H1 (cell line): ENCODE measurements at regions not wholly inside any gene's neighbourhood (a gene's known extent, or its start where the extent isn't known, plus 50 kb on each side); places are given as distances from the start of the nearest gene placed in this dataset.

Experiments used
- CTCF ChIA-PET: fragments of 300-600 bp; sonication (Branson Sonifier 250); formaldehyde crosslinking; loops from one replicate; lab custom pipeline; 2021; ENCODE audit not compliant: partially characterized antibody; lab: Charles Lee
- POLR2A ChIA-PET: fragments of 300-600 bp; sonication (Branson Sonifier 250); formaldehyde crosslinking; loops from one replicate; lab custom pipeline; 2021; ENCODE audit warnings: inconsistent platforms; ENCODE audit not compliant: partially characterized antibody; lab: Charles Lee
- DNase-seq, 2 experiments: peaks; one replicate each; pipeline versions ENCODE4 v3.0.0 to v3.0.0-alpha.2; 2010 to 2022; ENCODE audit warnings: low spot score in 2 of 2, low read depth in 1 of 2, mixed read lengths in 1 of 2
- FAIRE-seq: peaks from 2 replicates; lab custom pipeline; 2011; peaks lifted over from hg19 to GRCh38; lab: Jason Lieb, UNC
- H2AFZ ChIP-seq: 2 replicates; pipeline ENCODE4 v1.8.1; 2012; ENCODE audit warnings: low read length, inconsistent platforms
- H2AK5ac ChIP-seq: 2 replicates; pipeline ENCODE4 v1.6.1; 2013; ENCODE audit warnings: low read depth, low read length
- H2BK120ac ChIP-seq: replicated peaks from 2 replicates; pipeline ENCODE3; 2013; ENCODE audit warnings: low read depth, low read length, inconsistent platforms
- H2BK12ac ChIP-seq: 2 replicates; pipeline ENCODE4 v1.6.1; 2013; ENCODE audit warnings: low read depth, low read length
- H2BK15ac ChIP-seq: 2 replicates; pipeline ENCODE4 v1.6.1; 2013; ENCODE audit warnings: low read length
- H2BK20ac ChIP-seq: 2 replicates; pipeline ENCODE4 v1.6.1; 2013; ENCODE audit warnings: low read length
- H2BK5ac ChIP-seq: 2 replicates; pipeline ENCODE4 v1.6.1; 2013; ENCODE audit warnings: low read depth, low read length
- H3K14ac ChIP-seq: 2 replicates; pipeline ENCODE4 v1.6.1; 2013; ENCODE audit warnings: inconsistent platforms; ENCODE audit not compliant: insufficient read length
- H3K18ac ChIP-seq: 2 replicates; pipeline ENCODE4 v1.6.1; 2013; ENCODE audit warnings: low read length; ENCODE audit errors: extremely low read depth
- H3K23ac ChIP-seq: 2 replicates; pipeline ENCODE4 v1.6.1; 2013; ENCODE audit warnings: inconsistent platforms; ENCODE audit not compliant: insufficient read length
- H3K23me2 ChIP-seq: 2 replicates; pipeline ENCODE4 v1.6.1; 2013; ENCODE audit warnings: low read depth, low read length
- H3K27ac ChIP-seq: 2 replicates; pipeline ENCODE4 v1.6.1; 2011; ENCODE audit warnings: low read depth, low read length, inconsistent platforms
- H3K27me3 ChIP-seq, 4 experiments: replicated peaks in 1 of 4; 1 replicate in 1 of 4; 2 replicates in 3 of 4; pipeline versions ENCODE4 v1.6.1 to v1.8.1; 2011 to 2013; ENCODE audit warnings: low read length in 3 of 4, mild to moderate bottlenecking in 3 of 4, inconsistent platforms in 2 of 4, mixed read lengths in 2 of 4, moderate library complexity in 1 of 4; ENCODE audit not compliant: control insufficient read depth in 3 of 4, insufficient read depth in 3 of 4; ENCODE audit errors: extremely low read depth in 1 of 4
- H3K36me3 ChIP-seq, 4 experiments: 2 replicates each; pipeline versions ENCODE4 v1.6.1 to v1.8.1; 2011 to 2013; ENCODE audit warnings: mild to moderate bottlenecking in 4 of 4, low read length in 3 of 4, moderate library complexity in 2 of 4, control low read depth in 1 of 4, inconsistent platforms in 1 of 4; ENCODE audit not compliant: insufficient read depth in 4 of 4, control insufficient read depth in 2 of 4
- H3K4ac ChIP-seq: replicated peaks from 2 replicates; pipeline ENCODE3; 2013; ENCODE audit warnings: low read length, low read depth, mixed read lengths, inconsistent platforms; ENCODE audit not compliant: insufficient read length
- H3K4me1 ChIP-seq, 4 experiments: replicated peaks in 1 of 4; 1 replicate in 1 of 4; 2 replicates in 3 of 4; pipeline versions ENCODE4 v1.6.1 to v1.8.1; 2011 to 2013; ENCODE audit warnings: low read length in 3 of 4, inconsistent platforms in 2 of 4, mixed read lengths in 1 of 4; ENCODE audit not compliant: insufficient read depth in 4 of 4, control insufficient read depth in 3 of 4
- H3K4me2 ChIP-seq, 2 experiments: 2 replicates each; pipeline versions ENCODE4 v1.6.1 to v1.8.1; 2011 to 2013; ENCODE audit warnings: low read depth in 2 of 2, low read length in 2 of 2, control low read depth in 1 of 2, inconsistent platforms in 1 of 2, mild to moderate bottlenecking in 1 of 2; ENCODE audit not compliant: insufficient read depth in 1 of 2
- H3K4me3 ChIP-seq, 4 experiments: fragments of 200-600, 300-600 bp in 1 of 4; sonication (generic), shearing (Covaris generic), sonication (Bioruptor Twin) in 1 of 4; 2 replicates each; pipeline versions ENCODE4 v1.5.1 to v1.8.1; 2011 to 2016; ENCODE audit warnings: low read length in 4 of 4, low read depth in 3 of 4, control low read depth in 2 of 4, inconsistent platforms in 2 of 4, mild to moderate bottlenecking in 2 of 4, mixed read lengths in 1 of 4, moderate library complexity in 1 of 4; ENCODE audit not compliant: insufficient read depth in 2 of 4; ENCODE audit errors: extremely low read depth in 1 of 4
- H3K56ac ChIP-seq: replicated peaks from 2 replicates; pipeline ENCODE3; 2013; ENCODE audit warnings: low read depth, mild to moderate bottlenecking, mixed read lengths, low read length, inconsistent platforms; ENCODE audit not compliant: insufficient read length
- H3K79me1 ChIP-seq: 2 replicates; pipeline ENCODE4 v1.6.1; 2013; ENCODE audit warnings: low read depth, low read length, control low read depth
- H3K79me2 ChIP-seq, 2 experiments: 2 replicates each; pipeline versions ENCODE4 v1.6.1 to v1.8.1; 2012 to 2013; ENCODE audit warnings: low read length in 2 of 2, mild to moderate bottlenecking in 2 of 2, inconsistent platforms in 1 of 2; ENCODE audit not compliant: insufficient read depth in 2 of 2, control insufficient read depth in 1 of 2
- H3K9ac ChIP-seq, 4 experiments: replicated peaks in 1 of 4; 1 replicate in 1 of 4; 2 replicates in 3 of 4; pipeline versions ENCODE4 v1.6.1 to v1.8.1; 2011 to 2013; ENCODE audit warnings: low read depth in 3 of 4, low read length in 3 of 4, control low read depth in 2 of 4, mild to moderate bottlenecking in 2 of 4, moderate library complexity in 2 of 4, inconsistent platforms in 1 of 4; ENCODE audit errors: extremely low read depth in 1 of 4
- H3K9me3 ChIP-seq, 2 experiments: 2 replicates each; pipeline versions ENCODE4 v1.6.1 to v1.8.1; 2012 to 2013; ENCODE audit warnings: mild to moderate bottlenecking in 2 of 2, moderate library complexity in 2 of 2, control low read depth in 1 of 2, inconsistent platforms in 1 of 2, low read depth in 1 of 2, low read length in 1 of 2, mixed read lengths in 1 of 2; ENCODE audit not compliant: insufficient read depth in 2 of 2
- H4K20me1 ChIP-seq, 2 experiments: replicated peaks in 1 of 2; 2 replicates each; pipeline versions ENCODE3 to v1.8.1; 2011 to 2013; ENCODE audit warnings: inconsistent platforms in 2 of 2, low read length in 2 of 2, mild to moderate bottlenecking in 1 of 2; ENCODE audit not compliant: insufficient read depth in 2 of 2, control insufficient read depth in 1 of 2
- H4K5ac ChIP-seq: 2 replicates; pipeline ENCODE4 v1.6.1; 2013; ENCODE audit warnings: low read length, low read depth, mixed read lengths, inconsistent platforms; ENCODE audit not compliant: insufficient read length
- H4K8ac ChIP-seq: 2 replicates; pipeline ENCODE4 v1.8.0; 2013; ENCODE audit warnings: mild to moderate bottlenecking, moderate library complexity, low read length, inconsistent platforms; ENCODE audit not compliant: insufficient read depth; ENCODE audit errors: extremely low read depth
- H4K91ac ChIP-seq: replicated peaks from 2 replicates; pipeline ENCODE3; 2013; ENCODE audit warnings: low read length, mixed read lengths, inconsistent platforms; ENCODE audit not compliant: insufficient read length
- CTBP2 ChIP-seq: IDR thresholded peaks from 2 replicates; pipeline ENCODE4 v1.7.0; 2011; ENCODE audit warnings: borderline replicate concordance, mild to moderate bottlenecking, moderate library complexity, mixed read lengths, low read length; ENCODE audit not compliant: insufficient read depth, insufficient read length
- E2F6 ChIP-seq: IDR thresholded peaks from 2 replicates; pipeline ENCODE4 v1.6.1; 2012; ENCODE audit warnings: inconsistent platforms
- EGR1 ChIP-seq: IDR thresholded peaks from 2 replicates; pipeline ENCODE4 v1.6.1; 2011; ENCODE audit warnings: low read depth, low read length, borderline replicate concordance
- EP300 ChIP-seq, 2 experiments: IDR thresholded peaks; 1 replicate in 1 of 2; 2 replicates in 1 of 2; pipeline ENCODE4 v1.6.1; 2011 to 2012; ENCODE audit warnings: low read depth in 2 of 2, low read length in 2 of 2, mild to moderate bottlenecking in 2 of 2, borderline replicate concordance in 1 of 2, inconsistent platforms in 1 of 2, moderate library complexity in 1 of 2
- GTF2F1 ChIP-seq: IDR thresholded peaks from 2 replicates; pipeline ENCODE4 v1.6.1; 2012; ENCODE audit warnings: low read depth, low read length, improper control_type of control experiment, borderline replicate concordance
- HDAC6 ChIP-seq: IDR thresholded peaks from one replicate; pipeline ENCODE4 v1.7.1; 2012; ENCODE audit warnings: low read depth, mild to moderate bottlenecking, inconsistent platforms, low read length, moderate library complexity
- JUND ChIP-seq: IDR thresholded peaks from 2 replicates; pipeline ENCODE4 v1.6.1; 2011; ENCODE audit warnings: mild to moderate bottlenecking, improper control_type of control experiment, low read length
- NANOG ChIP-seq: IDR thresholded peaks from 2 replicates; pipeline ENCODE4 v1.6.1; 2011; ENCODE audit warnings: low read length, low read depth, mild to moderate bottlenecking, inconsistent platforms; ENCODE audit not compliant: insufficient read depth, poor library complexity, severe bottlenecking
- NRF1 ChIP-seq: IDR thresholded peaks from 2 replicates; pipeline ENCODE4 v1.6.1; 2011; ENCODE audit warnings: mild to moderate bottlenecking, low read depth, low read length, improper control_type of control experiment
- POLR2AphosphoS5 ChIP-seq: IDR thresholded peaks from 2 replicates; pipeline ENCODE4 v1.6.1; 2011; ENCODE audit warnings: low read depth, low read length
- POU5F1 ChIP-seq: IDR thresholded peaks from 2 replicates; pipeline ENCODE4 v1.6.1; 2011; ENCODE audit warnings: low read depth, mild to moderate bottlenecking, low read length, moderate library complexity
- TCF12 ChIP-seq: IDR thresholded peaks from 2 replicates; pipeline ENCODE4 v1.6.1; 2011; ENCODE audit warnings: low read depth, mild to moderate bottlenecking, low read length
- USF2 ChIP-seq: IDR thresholded peaks from 2 replicates; pipeline ENCODE4 v1.6.1; 2011; ENCODE audit warnings: low read length, improper control_type of control experiment
- WGBS, 2 experiments: shearing (Covaris generic) in 1 of 2; methylation state at CpG; one replicate each; pipeline versions ENCODE4 v1.1.6 to v1.1.7; 2013 to 2015; ENCODE audit warnings: low lambda C conversion rate in 2 of 2, mixed read lengths in 2 of 2, inconsistent platforms in 1 of 2, low coverage in 1 of 2, missing lambda C conversion rate in 1 of 2; ENCODE audit not compliant: insufficient replicate concordance in 2 of 2, insufficient coverage in 1 of 2, insufficient read length in 1 of 2; ENCODE audit errors: extremely low coverage in 1 of 2, missing lambda C conversion rate in 1 of 2; 5-methylcytosine and 5-hydroxymethylcytosine counted together

GRCh38 chr16:26204138-26204537 lies 512.4 kb downstream of the HS3ST4 start:
- ChIA-PET POLR2A (no interaction called here), CTCF (no interaction called here)
- WGBS, 2 experiments: 93% methylated on average over 7 of the region's 7 CpGs; no CpG with 5 or more reads in 1 of the 2 experiments
- TF ChIP-seq EGR1 (no peak), POU5F1 (no peak), CTBP2 (no peak), E2F6 (no peak), EP300 (IDR thresholded peaks at IDR 0.05; ENCODE audit: borderline replicate concordance in 1 of 2, low read depth in 2 of 2, low read length in 2 of 2) (no peak), TCF12 (no peak), USF2 (no peak), GTF2F1 (no peak), POLR2AphosphoS5 (no peak), NANOG (no peak), JUND (no peak), NRF1 (no peak), HDAC6 (no peak)

More at GRCh38 chr16:26204138-26204537, 512.4 kb downstream of the HS3ST4 start:
- H3K9ac ChIP-seq: no peak overlapping the region
- H3K27ac ChIP-seq: no peak overlapping the region
- H3K4ac ChIP-seq: no peak overlapping the region
- H3K9me3 ChIP-seq: 0 out of 4 replicates have a peak, but pooled peaks cover 0 to 2% of the 10 kb centered on the region in 2 experiments
- no peak overlapping the region for H2BK120ac ChIP-seq
- H2BK12ac ChIP-seq: no peak overlapping the region
- H2AK5ac ChIP-seq: no peak overlapping the region
- no peak overlapping the region for H3K14ac ChIP-seq
- H3K4me3 ChIP-seq: no peak overlapping the region
- no peaks in the 10 kb centered on the region for H4K20me1 ChIP-seq
- H3K23ac ChIP-seq: no peak overlapping the region
- H3K23me2 ChIP-seq: no peaks in the 10 kb centered on the region; the same call in 1 of the 2 replicates
- no peak overlapping the region for H4K8ac ChIP-seq
- H3K79me2 ChIP-seq: no peaks in the 10 kb centered on the region
- no peaks in the 10 kb centered on the region for H3K27me3 ChIP-seq
- no peak overlapping the region for H3K56ac ChIP-seq
- DNase-seq (no peak), FAIRE-seq (no peak)
- no peak overlapping the region for H4K5ac ChIP-seq
- no peak overlapping the region for H3K18ac ChIP-seq
- no peaks in the 10 kb centered on the region for H3K79me1 ChIP-seq
- H3K4me2 ChIP-seq: no peak overlapping the region
- no peak overlapping the region for H2AFZ ChIP-seq
- no peak overlapping the region for H4K91ac ChIP-seq
- no peak overlapping the region for H2BK5ac ChIP-seq
- peaks cover 0 to 7% (median 1%) of the 10 kb centered on the region in 4 experiments; a peak in 4 of 7 replicates for H3K4me1 ChIP-seq
- no peak overlapping the region for H2BK20ac ChIP-seq
- no peaks in the 10 kb centered on the region for H3K36me3 ChIP-seq
- no peak overlapping the region for H2BK15ac ChIP-seq
